NCI-H128 (cell line): ENCODE measurements at regions not wholly inside any gene's neighbourhood (a gene's known extent, or its start where the extent isn't known, plus 50 kb on each side); places are given as distances from the start of the nearest gene placed in this dataset.
"Not testable (repeated sequence)": the region's sequence is repeated elsewhere in the genome, so short reads cannot be mapped to it uniquely, and the experiment has no call there.

ENCODE experiments used
- DNase-seq: peaks from one replicate; lab custom pipeline; 2025; ENCODE audit not compliant: unreplicated experiment; lab: John Stamatoyannopoulos, UW

DNA sequence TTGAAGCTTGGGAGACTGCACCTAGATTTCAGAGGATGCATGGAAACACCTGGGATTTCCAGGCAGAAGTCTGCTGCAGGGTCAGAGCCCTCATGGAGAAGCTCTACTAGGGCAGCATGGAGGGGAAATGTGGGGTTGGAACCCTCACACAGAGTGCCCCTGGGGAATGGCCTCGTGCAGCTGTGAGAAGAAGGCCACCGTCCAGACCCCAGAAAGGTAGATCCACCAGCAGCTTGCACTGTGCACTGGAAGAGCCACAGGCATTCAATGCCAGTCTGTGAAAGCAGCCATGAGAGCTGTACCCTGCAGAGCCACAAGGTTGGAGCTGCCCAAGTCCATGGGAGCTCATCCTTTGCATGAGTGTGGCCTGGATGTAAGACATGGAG, 285.3 kb upstream of the FAM174A start:
- DNase-seq, result no peak

DNA sequence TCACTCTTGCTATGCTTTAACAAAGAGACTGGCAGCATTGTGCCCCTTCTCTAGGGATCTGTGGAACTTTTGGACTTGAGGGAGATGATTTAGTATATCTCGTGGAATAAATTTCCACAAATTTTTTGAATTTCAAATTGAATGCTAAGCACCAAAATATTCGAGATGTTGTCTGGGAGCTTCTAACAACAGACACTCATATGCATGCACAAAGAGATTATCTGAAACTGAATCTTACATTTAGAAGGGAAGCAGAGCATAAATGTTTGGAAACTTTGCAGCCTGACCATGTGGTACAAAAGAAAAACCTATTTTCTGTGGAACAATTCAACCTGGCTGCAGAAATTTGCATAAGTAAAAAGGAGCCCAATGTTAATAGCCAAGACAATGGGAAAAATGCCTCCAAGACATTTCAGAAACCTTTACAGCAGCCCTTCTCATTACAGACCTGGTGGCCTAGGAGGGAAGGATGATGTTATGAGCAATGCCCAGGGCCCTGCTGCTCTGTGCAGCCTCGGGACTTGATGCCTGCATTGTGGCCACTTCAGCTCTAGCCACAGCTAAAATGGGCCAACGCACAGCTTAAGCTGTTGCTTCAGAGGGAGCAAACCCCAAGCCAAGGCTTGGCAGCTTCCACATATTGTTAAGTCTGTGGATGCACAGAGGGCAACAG, 285.8 kb upstream of the FAM174A start:
- no peak for DNase-seq

DNA sequence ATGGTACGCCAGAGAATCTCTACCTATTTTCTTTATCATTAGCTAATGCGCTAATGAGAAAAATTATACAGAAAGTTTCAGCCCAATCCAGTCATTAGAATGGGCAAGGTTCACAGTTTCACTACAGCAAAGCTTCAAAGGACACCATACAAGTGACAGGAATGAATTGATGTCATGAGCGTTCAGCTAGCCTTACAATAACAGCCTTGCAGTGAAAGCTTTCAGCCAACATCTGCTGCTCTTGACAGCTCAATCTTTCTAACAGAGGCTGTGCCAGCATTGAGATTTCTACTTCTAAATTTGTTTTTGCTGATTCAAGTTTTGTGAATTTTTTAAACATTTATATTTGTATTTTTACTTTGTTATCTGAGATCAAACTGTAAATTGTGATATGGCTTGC, 302.4 kb upstream of the FAM174A start:
- no peak for DNase-seq

DNA sequence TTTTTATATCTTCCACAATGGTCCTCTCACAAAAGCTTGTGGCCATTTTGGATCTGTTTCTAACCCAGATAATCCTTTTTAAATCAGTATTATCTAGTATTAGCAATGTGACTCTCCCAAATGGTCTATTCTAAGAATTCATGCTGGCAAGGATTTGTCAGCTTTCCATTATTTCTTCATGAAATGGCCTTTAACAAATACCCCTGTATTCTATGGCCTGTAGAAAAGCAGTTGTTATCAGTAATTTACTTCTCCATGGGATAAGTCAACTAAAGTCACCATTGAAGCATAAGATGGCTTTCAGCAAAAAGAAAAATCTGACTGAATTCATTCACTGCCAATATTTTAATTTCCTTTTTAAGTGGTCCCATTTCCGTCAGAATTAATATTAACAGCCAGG, 346.4 kb upstream of the FAM174A start:
- no peak for DNase-seq

DNA sequence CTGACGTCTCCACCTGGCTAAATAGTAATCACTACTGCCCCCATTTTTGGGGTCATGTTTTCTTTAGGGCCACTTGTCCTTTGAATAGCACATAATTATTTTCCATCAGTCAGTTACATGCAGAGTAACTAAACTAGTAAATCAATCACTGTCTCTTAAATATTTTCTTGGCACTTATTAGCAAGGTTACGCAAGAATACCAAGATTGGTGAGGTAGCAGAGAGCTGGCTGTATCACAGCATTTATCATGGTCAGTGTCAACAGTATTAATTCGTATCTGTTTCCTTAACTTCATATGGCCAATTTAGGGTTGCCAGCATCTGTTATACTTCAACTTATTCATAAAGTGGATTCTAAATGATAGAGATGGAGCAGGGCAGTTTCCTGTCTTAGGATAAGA, 346.8 kb upstream of the FAM174A start:
- no peak for DNase-seq

DNA sequence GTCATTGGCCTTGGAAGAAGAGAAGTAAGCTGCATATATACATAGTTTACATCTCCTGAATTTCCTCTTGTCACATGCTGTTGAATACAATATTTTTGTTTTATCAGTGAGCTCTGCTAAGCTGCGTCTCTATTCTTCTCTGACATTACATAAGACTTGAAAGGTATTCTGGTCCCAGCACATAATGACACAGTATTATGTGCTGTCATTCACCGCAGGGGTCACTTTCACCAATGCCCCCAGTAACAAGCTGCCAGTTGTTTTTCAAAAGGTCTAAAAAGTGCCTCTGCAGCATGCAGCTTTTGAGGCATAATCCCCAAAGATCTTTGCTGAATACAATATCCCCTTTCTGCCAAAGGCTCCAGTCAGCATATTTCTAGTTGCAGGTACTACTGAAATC, 349.0 kb upstream of the FAM174A start:
- no peak for DNase-seq

DNA sequence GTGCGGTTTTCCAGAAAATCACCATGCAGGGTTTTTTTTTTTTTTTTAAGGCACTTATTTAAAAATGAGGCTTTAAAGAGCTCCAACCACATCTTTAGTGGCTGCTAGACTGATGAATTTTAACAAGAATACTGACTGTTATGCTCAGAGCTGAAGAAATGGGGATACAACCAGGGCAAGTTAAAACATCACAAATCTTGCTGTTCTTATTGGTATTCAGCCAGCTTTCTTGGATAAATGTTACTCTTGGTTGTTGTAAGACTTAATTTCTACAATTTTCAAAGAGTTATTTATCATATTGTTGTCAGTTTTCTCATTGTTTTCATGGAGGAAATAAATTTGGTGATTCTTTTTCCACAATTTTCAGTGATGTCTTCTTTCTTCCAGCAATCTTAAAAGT, 352.8 kb upstream of the FAM174A start:
- no peak for DNase-seq

DNA sequence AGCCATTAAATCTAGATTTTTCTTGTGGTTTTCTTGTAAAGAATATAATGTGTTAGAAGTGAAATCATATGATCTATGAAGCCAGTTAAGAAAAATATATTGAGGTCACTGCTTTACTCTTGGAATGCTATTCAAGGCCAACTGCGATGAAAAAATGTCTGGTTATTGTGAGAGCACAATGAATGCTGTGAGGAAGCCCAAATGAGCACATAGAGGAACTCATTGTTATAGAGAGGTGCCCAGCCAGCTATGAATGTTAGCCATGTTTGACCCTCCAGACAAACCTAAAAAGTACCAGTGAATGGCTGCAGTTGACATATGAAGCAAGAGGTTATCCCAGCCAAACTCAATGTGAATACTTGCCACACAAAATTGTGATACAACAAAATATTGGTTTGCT, 359.8 kb upstream of the FAM174A start:
- DNase-seq, result no peak

DNA sequence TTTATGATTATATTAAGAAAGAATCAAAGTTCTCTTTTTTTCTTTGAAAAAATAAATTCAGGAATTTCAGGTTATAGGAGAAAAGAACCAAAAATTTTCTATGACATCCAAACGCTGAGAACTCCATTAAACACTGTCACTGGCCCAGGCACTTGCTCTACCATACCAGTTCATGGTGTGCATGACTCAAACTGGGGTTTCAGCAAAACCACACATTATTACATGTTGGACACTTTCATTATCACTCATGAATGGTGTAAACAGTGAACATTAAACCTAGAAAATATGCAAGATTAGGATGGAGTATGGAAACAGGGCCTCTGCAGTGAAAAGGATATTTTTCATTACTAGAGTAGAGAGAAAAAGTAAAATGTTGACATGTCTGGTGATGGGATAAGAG, 369.9 kb upstream of the FAM174A start:
- DNase-seq, result no peak

DNA sequence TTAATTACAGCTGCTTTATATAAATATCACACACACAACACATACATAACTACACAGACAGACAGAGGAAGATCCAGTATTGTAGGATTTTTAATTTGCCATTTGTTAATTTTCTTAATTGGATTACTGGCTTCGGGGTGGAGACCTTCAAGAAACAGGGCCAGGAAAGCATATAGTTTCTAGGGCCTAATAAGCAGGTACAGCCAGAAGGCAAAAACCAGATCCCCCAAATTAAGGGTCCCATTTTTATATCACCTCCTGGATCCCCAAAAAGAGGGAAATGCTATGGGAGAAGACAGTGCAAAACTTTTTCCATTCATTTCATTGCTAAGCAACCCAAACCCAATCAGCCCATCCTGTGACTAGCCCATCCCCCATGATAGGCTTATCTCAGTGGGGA, 373.3 kb upstream of the FAM174A start:
- DNase-seq, result no peak

DNA sequence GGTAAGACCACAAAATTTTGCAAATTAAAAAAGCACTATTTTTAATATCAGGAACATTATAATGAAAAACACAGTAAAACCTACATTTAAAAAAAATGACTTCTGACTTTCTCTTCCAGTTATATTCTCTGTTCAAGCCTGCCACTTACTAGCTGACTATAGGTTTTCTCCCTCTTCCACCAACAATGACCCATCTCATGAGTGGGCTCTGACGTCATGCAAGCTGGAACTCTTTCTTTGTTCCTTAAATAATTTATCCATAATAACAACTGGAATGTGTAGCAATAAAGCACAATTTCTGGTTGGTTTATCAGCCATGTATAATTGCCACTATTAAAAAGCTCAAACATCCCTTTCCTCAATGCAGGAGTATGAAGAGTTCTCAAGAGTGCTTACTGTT, 378.1 kb upstream of the FAM174A start:
- no peak for DNase-seq

DNA sequence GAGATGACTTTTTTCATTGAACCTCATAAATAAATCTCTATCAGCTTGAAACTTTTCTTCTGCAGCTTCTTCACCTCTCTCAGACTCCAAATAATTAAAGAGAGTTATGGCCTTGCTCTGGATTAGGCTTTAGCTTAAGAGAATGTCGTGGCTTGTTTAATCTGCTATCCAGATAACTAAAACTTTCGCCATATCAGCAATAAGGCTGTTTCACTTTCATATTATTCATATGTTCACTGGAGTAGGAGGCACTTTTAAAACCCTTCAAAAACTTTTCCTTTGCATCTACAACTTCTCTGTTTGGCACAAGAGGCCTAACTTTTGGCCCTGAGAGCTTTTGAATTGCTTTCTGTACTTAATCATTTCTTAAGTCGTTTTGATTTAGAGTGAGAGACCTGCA, 386.9 kb upstream of the FAM174A start:
- DNase-seq, result no peak

DNA sequence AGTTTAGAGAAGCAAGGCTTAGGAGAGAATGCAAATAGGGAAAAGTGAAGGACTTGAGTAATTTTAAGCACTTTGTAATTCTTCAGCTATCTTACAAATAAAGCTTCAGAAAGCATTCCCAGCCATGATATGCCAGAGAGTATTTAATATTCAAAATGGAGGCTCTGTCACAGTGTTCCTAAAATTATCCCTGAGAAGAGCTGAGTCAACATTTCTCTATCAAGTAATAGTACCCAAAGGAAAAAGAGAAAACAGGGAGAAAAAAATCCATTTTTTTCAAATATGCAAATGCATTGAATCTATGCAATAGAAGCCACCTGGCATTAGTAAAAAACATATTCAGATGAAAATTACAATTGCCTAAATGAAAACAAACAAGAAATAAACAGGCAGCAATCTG, 392.6 kb upstream of the FAM174A start:
- DNase-seq, result no peak

DNA sequence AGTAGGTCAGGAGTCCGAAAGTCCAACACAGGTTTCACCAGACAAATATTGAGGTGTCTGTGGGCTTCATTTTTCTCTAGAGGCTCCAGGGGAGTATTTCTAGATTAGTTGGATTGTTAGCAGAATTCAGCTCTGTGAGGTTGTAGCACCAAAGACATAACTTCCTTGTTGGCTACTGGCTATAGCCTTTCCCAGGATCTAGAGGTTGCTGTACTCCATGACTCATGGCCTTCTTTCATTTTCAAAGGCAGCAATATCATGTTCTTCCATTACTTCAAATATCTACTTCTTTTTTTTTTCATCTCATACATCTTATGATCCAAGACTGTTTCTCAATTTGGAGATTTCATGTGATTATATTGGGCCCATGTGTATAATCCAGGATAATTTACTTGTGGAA, 404.0 kb upstream of the FAM174A start:
- DNase-seq, result no peak

DNA sequence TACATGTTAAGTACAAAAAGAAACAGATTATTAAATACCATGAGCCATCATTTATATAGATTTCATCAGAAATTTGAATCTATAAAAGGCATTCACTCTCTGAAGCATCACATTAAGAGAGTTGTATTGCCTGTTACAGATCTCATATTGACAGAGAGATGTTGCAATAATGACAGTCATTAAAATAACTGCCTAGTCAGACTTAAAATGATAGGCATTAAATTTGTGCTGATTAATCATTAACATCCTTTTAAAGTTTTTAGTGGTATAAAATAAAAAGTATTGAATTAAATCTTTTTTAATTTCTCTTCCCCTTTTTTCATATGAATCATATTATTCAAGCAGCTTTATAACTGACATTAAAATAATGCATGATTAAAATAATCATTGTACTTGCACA, 404.9 kb upstream of the FAM174A start:
- DNase-seq, result no peak

DNA sequence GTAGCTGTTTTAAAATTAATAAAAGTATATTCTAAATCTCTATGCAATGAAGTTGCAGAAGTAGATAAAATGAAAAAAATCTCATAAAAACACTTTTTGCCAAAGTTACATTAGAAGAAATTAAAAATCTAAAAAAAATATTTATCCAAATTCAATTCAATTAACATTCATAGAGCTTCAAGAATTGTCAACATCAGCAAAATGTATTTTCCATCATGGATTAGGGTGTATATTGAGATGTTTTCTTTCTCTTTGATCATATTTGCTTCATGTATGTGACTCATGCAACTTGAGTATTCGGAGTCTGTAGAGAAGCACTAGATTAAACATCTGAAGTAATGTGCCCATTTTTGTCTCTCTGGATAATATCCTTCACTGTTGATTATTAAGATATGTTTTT, 415.3 kb upstream of the FAM174A start:
- DNase-seq, result no peak

DNA sequence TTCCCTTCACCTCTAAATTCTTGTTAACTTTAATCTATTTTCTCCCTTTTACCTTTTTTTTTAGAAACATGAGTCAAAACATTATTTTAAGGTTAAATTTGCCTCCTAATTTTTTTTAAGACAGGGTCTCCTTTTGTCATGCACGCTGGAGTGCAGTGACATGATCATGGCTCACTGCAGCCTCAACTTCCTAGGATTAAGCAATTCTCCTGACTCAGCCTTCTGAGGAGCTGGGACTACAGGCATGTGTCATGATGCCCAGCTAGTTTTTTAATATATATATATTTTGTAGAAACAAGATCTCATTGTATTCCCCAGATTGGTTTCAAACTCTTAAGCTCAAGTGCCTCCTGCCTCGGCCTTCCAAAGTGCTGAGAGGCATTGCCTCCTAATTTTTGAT, 424.7 kb upstream of the FAM174A start:
- DNase-seq, result no peak

DNA sequence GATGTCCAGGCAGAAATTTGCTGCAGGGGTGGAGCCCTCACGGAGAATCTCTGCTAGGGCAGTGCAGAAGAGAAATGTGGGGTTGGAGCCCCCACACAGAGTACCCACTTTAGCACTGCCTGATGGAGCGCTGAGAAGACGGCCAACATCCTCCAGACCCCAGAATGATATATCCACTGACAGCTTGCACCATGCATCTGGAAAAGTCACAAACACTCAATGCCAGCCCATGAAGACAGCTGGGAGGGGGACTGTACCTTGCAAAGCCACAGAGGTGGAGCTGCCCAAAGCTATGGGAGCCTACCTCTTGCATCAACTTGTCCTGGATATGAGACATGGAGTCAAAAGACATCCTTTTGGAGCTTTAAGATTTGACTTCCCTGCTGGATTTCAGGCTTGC, 426.3 kb upstream of the FAM174A start:
- no peak for DNase-seq

DNA sequence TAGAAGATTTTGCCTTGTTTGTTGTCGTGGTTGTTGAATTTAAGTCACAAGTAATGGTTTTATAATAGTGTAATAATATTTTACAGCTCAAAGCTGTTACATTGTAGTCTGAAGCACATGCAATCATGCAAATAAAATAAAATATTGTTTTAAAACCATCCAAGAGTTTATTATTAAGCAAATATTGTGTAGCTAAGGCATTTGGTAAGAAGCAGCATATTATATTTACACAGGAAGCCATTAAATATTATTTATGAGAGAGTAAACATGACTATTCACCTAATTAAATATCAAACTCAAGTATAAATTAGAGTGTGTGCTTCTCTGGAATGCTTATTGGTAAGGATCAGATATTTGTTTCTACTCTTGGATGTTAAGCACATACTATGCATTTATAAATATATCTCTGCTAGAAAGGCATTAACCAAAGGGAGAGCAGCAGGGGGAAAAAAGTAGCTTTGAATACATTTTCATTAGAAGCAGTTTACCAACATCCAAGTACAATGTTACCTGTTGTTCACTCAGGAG, 431.5 kb upstream of the FAM174A start:
- not testable (repeated sequence) for DNase-seq

DNA sequence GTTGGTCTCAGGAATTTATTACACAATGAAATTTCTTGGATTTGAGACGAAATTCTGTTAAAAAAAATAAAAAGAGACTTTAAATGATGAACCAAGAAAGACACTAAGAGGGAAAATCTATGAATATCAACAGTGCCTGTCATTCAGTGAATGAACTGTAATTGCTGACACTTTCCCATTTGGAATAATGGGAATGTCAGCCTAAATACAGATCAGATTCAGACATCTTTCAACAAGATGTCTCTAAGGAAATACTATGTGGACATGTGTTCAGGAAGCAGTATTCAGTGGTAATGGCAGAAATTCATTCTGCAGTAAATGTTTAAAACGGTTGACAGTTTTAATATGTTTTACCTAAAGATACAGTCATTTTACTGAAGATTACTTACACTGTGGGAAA, 433.7 kb upstream of the FAM174A start:
- DNase-seq, result not testable (repeated sequence)

DNA sequence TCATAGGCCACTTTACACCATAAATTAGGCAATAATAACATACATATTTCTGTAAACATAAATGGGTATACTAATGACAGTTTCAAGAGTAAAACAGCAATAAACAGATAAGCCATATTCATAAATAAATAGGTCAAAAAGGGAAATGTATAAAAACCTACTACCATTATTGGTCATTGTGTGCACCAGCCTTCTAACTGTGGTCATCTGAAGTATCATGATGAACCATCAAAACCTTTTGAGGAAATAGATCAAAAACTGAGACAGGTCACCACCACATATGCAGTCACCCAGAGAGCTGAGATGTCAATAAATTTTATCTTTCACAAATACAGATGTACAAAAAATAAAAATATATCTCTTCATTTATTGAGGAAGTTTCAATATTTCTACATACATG, 438.8 kb upstream of the FAM174A start:
- not testable (repeated sequence) for DNase-seq

DNA sequence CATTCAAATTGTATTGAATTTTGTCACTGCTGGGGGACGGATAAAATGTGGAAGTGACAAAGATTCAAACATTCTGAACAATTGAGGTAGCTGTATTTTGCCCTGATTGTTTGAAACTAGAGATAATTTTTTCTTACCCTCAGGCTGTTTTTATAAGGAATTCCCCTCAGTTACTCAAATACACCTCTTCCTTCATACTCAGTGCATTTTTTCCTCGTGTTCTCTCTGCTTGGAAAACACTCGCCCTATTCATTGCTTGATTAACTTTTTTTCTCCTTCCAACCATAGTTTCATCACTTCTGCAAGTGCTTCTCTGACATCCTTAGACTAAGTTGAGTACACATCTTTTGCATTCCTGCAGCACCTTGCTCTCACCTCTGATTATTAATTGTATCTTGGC, 454.5 kb upstream of the FAM174A start:
- DNase-seq, result not testable (repeated sequence)

DNA sequence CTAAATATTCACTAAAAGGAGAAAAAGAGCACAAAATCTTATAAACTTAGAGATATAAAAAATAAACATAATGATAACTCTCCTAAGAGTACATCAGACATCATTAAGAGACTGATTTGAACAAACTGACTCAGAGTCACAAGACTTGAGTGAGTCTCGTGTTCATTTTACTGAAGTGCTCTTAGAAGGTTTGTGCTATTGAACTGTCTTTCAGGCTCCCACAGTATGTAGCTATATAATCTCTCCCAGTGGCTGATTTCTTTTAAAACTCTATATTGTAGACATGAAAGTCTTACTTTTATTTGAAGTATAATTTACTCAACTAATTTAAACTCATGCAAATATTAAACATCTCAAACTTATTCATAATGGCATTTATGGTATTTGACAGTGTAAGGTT, 456.0 kb upstream of the FAM174A start:
- not testable (repeated sequence) for DNase-seq
